Urothelium cell line (cell line): ENCODE measurements at regions not wholly inside any gene's neighbourhood (a gene's known extent, or its start where the extent isn't known, plus 50 kb on each side); places are given as distances from the start of the nearest gene placed in this dataset.
"Not testable (repeated sequence)": the region's sequence is repeated elsewhere in the genome, so short reads cannot be mapped to it uniquely, and the experiment has no call there.

Experiments used
- DNase-seq: peaks from one replicate; pipeline ENCODE4 v3.0.0; 2011; ENCODE audit warnings: low spot score, mixed read lengths
- FAIRE-seq: peaks from 2 replicates; lab custom pipeline; 2011; peaks lifted over from hg19 to GRCh38; lab: Jason Lieb, UNC

DNA sequence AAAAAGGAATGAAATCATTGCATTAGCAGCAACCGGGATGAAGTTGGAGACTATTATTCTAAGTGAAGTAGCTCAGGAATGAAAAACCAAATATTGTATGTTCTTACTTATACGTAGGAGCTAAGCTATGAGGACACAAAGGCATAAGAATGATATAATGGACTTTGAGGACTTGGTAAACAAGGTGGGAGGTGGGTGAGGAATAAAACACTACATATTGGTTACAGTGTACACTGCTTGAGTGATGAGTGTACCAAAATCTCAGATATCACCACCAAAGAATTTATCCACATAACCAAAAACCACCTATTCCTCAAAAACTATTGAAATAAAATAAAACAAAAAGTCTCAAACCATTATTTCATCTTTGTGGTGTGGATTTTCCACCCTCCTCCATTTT, 593.5 kb downstream of the TENT5A start:
- no peak for FAIRE-seq
- no peak for DNase-seq

DNA sequence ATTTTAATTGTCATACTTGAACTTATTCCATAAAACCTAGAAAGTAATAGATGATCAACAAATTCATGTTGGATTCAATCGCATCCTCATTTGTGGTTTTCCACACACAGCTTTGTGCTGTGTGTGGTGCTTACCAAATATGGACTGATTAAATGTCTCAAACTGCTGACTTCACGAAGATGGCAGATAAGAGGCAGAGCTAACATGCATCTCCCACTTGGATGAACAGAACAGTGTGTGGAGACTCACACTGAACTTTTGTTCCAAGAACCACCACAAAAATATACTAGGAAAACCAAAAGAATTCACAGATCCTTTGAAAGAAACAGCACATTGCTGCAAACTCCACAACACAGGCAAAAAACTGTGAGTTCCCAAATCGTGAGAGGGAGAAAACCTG, 603.7 kb downstream of the TENT5A start:
- DNase-seq: no peak
- FAIRE-seq: no peak

DNA sequence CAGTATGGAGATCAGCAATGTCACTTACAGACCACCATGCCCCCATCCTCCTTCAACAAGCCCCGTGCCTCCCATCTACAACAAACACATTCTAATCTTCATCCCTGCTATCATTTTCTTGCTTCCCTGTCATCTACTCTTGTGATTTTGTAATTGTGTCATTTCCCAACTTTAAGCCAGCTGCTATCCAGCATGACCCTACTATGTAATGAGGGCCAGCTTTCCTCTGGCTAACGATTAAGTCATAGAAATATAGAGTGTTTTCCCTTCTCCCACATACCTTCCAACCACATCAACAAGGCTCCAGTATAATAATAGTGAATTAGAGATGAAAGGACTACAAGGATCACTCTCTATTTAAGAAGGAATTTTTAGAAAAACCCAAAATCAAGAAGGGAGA, 607.0 kb downstream of the TENT5A start:
- FAIRE-seq: no peak
- DNase-seq: no peak

DNA sequence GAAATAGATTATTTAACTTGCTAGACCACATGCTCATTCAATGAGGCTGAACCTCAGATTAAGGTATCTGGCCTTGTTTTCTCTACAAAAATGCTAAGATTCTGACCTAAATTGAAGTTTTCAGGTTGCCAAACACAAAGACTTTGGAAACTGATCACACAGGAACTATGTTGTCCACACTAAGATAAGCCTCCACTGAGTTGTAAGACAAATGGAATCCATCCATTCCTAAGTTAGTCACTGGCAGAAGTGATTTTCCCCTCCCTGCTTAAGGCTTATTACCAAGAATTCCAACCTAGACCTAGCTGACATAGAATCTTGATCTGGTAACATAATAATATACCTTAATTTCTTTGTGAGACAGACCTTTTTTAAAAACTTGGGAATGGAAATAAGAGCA, 608.1 kb downstream of the TENT5A start:
- DNase-seq (no peak), FAIRE-seq (no peak)

DNA sequence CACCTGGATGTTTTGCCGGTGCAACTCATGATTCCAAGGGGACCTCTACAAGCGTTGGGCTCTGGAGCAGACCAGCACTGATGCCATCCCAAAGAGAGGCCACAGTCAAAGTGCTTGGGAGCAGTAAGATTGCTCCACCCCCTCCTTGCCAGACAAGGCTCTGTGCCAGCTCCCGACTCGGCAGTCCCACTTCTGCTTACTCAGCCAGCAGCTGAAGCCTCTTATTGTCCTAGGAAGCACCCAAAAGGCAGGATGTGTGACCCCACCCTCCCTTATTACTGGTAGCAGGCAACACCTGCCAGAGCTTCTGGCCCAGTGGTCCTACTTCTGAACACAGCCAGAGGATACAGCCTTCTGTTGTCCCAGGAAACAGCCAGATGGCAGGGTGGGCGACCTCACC, 614.2 kb downstream of the TENT5A start:
- DNase-seq (peak; percentile 14), FAIRE-seq (no peak)

DNA sequence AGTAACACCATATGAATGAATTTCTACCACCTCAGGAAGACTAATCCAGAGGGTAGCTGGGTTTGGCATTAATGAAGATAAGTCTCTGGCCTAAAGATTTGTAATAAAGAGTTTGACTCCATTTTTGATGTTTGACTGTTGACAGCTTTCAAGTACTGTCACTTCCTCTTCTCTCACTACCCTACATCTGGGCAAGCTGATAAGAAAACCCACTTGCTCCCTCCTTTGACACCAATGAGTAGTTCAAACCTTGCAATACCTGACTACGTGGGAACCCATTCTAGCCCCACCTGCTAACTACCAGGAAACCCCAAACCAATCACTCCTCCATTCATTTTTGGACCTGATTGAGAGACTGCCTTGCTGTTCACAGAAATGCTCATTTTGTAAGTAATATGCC, 621.5 kb downstream of the TENT5A start:
- DNase-seq (no peak), FAIRE-seq (no peak)

DNA sequence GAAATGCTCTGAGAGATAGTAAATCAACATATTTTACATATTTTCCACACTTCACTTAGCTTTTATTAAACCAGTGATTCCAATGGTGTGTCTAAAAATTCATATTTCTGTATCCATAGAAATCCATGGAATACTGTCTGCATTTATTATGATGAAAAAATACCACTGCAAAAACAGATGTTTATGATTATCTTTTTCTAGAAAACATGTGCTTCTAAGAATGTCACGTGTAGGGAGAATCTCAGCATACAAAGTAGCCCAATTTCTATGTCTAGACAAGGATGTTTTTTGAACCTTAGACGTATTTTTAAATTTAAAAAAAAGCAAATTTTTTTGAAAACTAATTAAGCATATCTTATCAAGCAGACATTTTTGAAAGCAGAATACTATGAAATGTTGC, 622.4 kb downstream of the TENT5A start:
- no peak for FAIRE-seq
- no peak for DNase-seq

DNA sequence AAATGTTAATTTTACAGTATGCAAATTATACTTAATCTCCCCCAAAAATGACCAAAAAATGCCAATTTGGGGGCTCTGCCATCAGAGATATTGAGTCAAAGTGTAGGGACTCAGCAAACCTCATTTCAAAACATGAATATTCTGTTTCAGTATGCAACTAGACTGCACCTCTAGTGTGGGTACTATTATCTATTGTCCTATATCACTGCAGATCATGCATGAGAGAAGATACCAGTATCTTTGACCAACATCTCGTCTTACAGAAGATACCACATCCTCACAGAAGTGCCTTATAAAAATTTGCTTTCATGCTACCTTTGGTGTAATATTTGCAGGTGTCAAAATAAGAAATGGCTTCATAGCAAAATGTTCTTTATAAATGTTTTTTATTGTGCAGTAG, 623.8 kb downstream of the TENT5A start:
- FAIRE-seq (no peak), DNase-seq (no peak)

DNA sequence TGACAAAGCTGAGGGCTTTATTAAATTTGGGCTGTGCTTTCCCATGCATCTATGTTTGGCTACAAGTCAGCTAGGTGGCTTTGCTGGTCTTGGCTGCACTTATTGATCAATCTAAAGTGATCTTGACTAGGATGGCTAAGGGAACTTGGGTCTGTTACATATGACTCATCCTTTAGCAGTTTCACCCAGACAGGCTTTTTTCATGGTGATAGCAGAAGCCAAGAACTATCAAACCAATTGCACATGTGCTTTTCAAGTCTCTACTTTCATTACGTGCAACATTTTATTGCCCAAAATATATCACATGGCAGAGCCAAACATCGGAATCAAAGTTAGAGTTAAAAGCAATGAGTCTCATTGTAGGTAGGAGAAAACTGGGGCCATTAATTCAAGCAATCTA, 626.3 kb downstream of the TENT5A start:
- FAIRE-seq (no peak), DNase-seq (no peak)

DNA sequence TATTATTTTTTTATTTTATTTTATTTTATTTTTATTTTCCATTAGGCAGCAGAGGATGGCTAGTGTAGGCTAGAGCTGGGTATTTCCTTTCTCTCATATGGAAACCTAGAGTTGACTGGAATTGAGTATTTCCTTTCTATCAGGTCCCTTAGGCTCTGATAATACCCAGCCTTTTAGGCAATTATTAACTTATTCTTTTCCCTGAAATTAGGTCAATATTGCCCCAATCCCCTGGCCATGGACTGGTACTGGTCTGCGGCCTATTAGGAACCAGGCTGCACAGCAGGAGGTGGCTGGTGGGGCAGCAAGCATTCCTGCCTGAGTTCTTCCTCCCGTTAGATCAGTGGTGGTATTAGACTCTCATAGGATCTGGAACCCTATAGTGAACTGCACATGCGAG, 632.2 kb downstream of the TENT5A start:
- no peak for DNase-seq
- FAIRE-seq: no peak

DNA sequence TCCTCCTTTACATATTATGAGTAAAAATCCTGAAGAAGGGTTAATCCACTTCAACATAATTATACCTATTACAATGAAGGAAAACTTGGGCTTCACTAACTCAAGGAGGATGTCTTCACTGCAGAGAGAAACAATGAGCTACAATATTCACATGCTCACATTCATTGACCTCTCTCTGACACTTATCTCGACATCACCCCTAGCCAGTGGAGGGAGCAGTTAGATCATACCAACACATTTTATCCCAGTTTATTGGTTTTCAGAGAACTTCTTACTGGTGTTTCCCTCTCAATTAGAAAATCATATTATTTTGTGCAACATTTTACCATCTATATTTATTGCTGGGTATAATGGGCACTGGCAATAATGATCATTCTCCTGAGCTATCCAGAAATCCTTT, 646.5 kb downstream of the TENT5A start:
- DNase-seq (no peak), FAIRE-seq (no peak)

DNA sequence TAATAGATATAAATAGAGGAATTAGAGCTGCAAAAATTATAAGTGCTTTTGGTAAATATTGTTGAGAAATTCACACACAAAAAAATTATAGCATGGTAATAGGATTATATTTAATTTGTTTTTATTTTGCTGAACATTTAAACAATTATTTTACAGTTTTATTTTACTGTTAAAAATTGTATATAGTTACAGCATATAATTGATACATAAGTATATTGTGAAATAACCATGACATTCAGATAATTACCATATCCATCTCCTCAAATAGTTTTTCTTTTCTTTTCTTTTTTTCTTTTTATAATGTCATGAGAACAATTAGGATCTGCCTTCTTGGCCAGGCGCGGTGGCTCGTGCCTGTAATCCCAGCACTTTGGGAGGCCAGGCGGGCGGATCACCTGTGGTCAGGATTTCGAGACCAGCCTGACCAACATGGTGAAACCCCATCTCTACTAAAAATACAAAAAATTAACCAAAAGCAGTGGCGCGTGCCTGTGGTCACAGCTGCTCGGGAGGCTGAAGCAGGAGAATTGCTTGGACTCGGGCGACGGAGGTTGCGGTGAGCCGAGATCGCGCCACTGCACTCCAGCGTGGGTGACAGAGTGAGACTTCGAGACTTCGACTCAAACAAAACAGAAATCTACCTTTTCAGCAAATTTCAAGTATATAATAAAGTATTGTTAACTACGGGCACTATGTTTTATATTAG, 654.2 kb downstream of the TENT5A start:
- DNase-seq (no peak), FAIRE-seq (no peak)

DNA sequence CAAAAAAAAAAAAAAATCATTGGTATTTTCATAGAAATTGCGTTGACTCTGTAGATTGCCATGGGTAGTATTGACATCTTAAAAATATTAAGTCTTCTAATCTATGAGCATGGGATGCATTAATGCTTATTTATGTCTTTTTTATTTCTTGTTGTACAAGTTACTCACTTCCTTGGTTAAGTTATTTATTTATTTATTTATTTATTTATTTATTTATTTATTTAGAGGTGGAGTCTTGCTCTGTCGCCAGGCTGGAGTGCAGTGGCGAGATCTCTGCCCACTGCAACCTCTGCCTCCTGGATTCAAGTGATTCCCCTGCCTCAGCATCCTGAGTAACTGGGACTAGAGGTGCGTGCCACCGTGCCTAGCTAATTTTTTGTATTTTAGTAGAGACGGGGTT, 656.0 kb downstream of the TENT5A start:
- DNase-seq, FAIRE-seq: not testable (repeated sequence)

DNA sequence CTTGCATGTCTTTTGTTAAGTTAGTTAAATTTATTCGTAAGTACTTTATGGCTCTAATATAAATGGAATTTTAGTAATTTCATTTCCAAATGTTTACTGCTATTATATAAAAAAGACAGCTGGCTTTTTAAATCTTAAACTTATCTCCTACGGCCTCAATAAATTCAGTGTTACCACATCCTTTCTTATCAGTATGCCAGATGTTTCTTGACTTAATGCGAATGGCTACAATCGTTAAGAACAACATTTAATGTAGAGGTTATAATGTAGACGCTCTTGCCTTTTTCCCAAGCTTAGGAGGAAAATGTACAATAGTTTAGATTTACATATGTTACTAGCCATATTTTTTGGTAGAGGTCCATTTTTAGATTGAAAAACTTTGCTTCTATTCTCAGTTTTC, 659.4 kb downstream of the TENT5A start:
- DNase-seq: no peak
- no peak for FAIRE-seq

DNA sequence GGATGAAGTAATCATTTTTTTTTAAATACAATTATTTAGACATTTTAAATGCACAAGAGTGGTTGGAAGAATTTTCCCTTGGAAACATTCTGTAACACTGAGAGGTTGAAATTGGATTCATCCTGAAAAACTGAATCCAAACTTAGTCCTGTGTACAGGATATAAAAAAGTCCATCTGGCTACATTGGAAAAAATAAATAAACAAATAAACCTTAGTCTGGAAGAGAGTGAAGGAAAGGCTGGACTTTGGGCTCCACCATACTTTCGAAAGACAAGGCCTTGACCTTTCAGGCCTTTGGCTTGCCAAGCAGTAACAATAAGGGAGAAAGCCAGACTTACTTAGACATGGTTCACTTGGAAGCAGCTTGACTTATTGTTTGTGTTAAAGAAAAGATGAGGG, 664.3 kb downstream of the TENT5A start:
- DNase-seq (no peak), FAIRE-seq (no peak)

DNA sequence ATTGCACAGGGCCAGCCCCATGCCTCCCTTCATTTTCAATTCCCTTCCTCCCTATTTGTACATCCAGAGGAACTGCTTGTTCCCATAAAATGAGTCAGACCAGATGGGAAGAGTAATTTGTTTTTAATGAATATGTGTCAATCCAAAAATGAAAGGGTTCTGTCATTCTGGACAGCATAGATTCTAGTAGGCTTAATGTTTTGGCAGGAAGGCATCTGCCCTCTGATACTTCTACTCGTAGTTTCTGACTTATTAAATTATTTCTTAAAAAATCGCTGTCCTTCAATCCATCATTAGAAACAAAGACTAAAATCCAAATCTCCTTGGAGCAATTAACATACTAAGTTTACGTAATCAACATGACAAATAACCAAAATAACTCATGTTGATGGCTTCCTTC, 665.5 kb downstream of the TENT5A start:
- FAIRE-seq: no peak

DNA sequence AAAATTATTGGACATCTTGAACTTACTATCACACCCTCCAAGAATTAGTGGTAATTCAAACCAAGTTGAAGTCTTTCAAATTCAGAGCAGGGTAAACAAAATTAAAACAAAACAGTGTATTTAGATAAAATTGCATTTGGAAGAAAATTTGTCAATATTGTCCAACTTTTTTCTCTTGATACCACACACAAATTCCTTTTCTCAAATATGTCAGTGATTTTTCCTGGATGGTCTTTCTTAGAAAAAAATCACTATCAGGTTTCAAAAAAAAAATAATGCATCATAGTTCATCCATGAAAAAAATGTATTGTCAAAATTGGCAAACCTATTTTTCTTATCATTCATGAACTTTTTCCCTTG, 667.1 kb downstream of the TENT5A start:
- DNase-seq: no peak
- FAIRE-seq: no peak

More for the DNA sequence above, 665.5 kb downstream of the TENT5A start:
- DNase-seq: no peak

DNA sequence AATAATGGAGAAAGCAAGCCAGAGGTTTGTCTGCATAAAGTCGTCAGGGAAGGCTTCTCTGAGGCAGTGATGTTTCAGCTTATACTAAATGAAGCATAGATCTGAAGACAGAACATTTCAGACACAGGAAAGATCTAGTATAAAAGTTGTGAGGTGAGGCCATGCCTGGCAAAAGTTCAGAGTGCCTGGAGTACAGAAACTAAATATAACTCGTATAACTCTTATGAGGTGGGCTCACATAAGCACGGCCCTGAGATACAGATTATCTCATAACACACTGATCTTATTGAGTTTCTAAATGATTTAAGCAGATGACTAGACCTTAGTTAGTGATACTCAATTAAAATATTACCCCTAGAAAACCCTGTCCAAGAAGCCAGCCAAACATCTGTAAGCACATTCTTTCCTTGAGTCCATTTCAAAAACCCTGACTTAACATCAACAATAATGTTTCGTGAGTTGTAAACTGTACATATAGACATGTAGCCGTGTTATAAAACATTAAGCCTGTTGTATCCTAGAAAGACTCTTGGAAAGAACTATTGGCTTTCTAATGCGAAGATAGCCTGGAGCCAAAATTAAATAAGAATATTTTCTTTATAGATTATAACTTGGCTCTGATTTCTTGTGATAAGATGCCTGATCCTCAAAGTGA, 667.6 kb downstream of the TENT5A start:
- FAIRE-seq (no peak), DNase-seq (no peak)

DNA sequence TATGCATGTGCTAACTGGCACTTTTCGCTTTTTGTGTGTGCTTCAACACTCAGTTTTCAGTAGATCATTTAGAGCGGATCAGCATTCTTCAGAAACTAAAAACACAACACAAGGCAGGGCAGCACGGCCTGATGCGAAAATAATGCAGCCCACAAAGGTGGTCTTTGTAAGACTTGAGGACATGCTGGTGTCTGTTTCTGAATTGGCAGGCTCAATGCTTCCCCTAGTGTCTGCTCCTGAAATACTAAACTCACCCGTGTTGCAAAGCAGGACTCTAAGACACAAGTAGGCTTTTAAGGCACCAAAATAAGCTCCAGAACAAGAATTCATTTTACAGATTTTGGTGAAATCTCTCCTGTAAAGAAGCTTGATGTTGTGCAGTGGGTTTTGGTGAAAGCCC, 676.5 kb downstream of the TENT5A start:
- peak; percentile 2 for DNase-seq
- FAIRE-seq: no peak

DNA sequence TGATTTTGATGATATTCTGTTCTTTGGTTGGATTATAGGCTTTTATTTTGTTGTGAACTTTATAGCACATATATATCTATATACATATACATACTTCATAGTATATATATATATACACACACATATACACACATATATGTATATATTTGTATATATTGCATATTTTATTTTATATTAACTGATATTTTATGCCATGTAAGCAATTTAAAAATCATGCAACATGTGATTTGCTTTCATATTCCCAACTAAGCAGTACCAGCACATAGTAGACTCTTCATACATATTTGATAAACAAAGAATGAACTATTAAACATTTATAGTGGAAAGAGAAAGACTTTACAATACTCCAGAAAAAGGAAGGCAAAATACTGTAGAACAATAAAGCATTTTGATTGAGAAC, 679.2 kb downstream of the TENT5A start:
- FAIRE-seq (no peak), DNase-seq (no peak)

DNA sequence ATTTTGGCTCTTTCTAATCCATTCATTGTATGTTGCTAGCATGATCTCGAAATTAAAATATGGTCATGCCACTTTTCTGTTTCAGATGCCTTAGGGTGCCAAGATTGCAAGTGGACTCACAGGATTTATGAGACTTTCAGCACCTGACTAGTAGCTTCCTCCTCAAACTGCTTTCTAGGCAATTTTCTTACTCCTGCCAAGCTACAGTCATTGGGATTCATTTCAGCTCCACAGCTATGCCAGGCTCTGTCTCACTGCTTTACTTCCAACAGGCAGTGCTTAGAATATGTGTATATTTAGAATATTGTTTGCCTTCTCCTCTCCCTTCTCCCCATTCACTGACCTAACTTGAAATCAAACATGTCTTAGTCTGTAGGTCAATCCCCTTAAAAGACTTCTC, 681.4 kb downstream of the TENT5A start:
- FAIRE-seq (no peak), DNase-seq (no peak)

DNA sequence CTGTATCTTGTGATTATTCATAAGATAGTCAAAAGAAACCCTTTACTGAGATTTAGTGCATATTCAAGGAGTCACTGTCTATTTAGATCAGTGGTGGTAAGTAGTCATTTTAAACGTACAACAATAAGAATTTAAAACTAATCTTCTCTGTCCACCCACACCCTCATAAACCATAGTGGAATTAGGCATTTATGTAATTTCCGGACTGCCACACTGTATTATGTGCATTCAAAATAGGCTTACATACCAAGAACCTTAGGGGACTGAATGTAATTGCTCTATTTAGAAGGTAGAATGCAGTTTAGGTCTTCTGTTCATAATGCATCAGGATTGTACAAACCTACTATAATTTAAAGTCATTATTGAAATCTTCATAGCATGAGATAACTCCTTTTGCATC, 685.4 kb downstream of the TENT5A start:
- no peak for DNase-seq
- FAIRE-seq: no peak

DNA sequence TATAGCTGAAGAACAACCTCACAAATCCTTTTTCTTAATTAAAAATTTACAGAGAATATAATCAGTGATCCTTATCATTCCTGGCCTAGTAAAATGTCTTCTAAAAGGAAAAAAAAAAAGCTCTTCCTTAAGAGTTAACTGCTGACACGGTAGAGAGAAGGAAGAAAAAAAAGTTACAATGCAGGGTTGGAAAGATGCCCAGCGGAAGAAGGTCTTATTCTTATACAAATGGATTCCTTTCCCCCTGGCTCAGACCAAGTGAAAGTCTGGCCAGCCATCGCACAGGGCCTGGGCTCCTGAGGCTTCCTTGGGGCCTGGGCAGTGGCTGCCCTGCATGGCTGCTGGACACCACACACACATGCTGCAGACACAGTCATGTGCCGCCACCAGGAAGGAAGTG, 688.6 kb downstream of the TENT5A start:
- no peak for DNase-seq
- no peak for FAIRE-seq
